Lower leg skin (tissue), 4 donors: ENCODE measurements at regions not wholly inside any gene's neighbourhood (a gene's known extent, or its start where the extent isn't known, plus 50 kb on each side); places are given as distances from the start of the nearest gene placed in this dataset.

Source experiments
- DNase-seq, 2 donors: peaks; one replicate each; pipeline ENCODE4 v3.0.0-alpha.2; 2019; ENCODE audit warnings: low spot score in 2 of 2
- H3K4me3 ChIP-seq: fragments of 200-600 bp; sonication (generic); 2 replicates; pipeline ENCODE4 v1.5.1; 2017; ENCODE audit warnings: mild to moderate bottlenecking, low read depth; ENCODE audit not compliant: poor library complexity, severe bottlenecking
- CTCF ChIP-seq, 3 donors: fragments of 450-650 bp; IDR thresholded peaks; one replicate each; pipeline ENCODE4 v1.5.1; 2016; ENCODE audit warnings: antibody characterized with exemption in 3 of 3, mild to moderate bottlenecking in 3 of 3, moderate library complexity in 2 of 3
- POLR2A ChIP-seq, 2 donors: fragments of 450-650 bp; IDR thresholded peaks; one replicate each; pipeline ENCODE4 v1.6.1; 2016 to 2017; ENCODE audit warnings: antibody characterized with exemption in 2 of 2, mild to moderate bottlenecking in 1 of 2, moderate library complexity in 1 of 2
- WGBS, 2 donors: methylation state at CpG; one replicate each; pipeline ENCODE4 v1.1.5; 2018; 5-methylcytosine and 5-hydroxymethylcytosine counted together
- intact Hi-C: fragments of 100-400 bp; cut with DNase I; formaldehyde crosslinking; loops from one replicate; pipeline ENCODE4 v1.15.0; 2023; ENCODE audit warnings: low total_unique reads

GRCh38 chr15:62360332-62361097 is 195.4 kb upstream of the C2CD4B start:
- 67 to 71% methylated on average over 11 of the region's 11 CpGs for WGBS, 2 donors
- TF ChIP-seq CTCF (IDR thresholded peaks at IDR 0.05): no peak
- no peak for TF ChIP-seq POLR2A (IDR thresholded peaks at IDR 0.05)
- intact Hi-C loops: no loop called here
- no peak overlapping the region for H3K4me3 ChIP-seq
- no peak for DNase-seq

GRCh38 chr15:62362144-62362543 is 197.1 kb upstream of the C2CD4B start:
- peak in 1 of 2 donors; percentile 76 for DNase-seq
- H3K4me3 ChIP-seq: no peak overlapping the region
- TF ChIP-seq POLR2A (IDR thresholded peaks at IDR 0.05) (no peak), CTCF (IDR thresholded peaks at IDR 0.05) (no peak)
- WGBS, 2 donors: 85 to 92% methylated on average over 20 of the region's 20 CpGs
- intact Hi-C loops: no loop called here

- intact Hi-C loops: no loop called here
- H3K4me3 ChIP-seq: no peak overlapping the region
- no peak for TF ChIP-seq CTCF (IDR thresholded peaks at IDR 0.05)
- no peak for TF ChIP-seq POLR2A (IDR thresholded peaks at IDR 0.05)
- 45 to 51% methylated on average over 5 of the region's 5 CpGs for WGBS, 2 donors
- peak in 1 of 2 donors; percentile 21 for DNase-seq
Measured at GRCh38 chr15:62362608-62363007, 197.5 kb upstream of the C2CD4B start.

GRCh38 chr15:62363913-62364312 is 198.8 kb upstream of the C2CD4B start:
- DNase-seq: no peak
- no peak overlapping the region for H3K4me3 ChIP-seq
- intact Hi-C loops: no loop called here
- TF ChIP-seq POLR2A (IDR thresholded peaks at IDR 0.05) (no peak), CTCF (IDR thresholded peaks at IDR 0.05) (no peak)
- 78 to 90% methylated on average over 1 of the region's 1 CpG for WGBS, 2 donors

- TF ChIP-seq CTCF (IDR thresholded peaks at IDR 0.05) (no peak), POLR2A (IDR thresholded peaks at IDR 0.05) (no peak)
- intact Hi-C loops: no loop called here
- H3K4me3 ChIP-seq: no peak overlapping the region
- no peak for DNase-seq
- WGBS, 2 donors: 61 to 66% methylated on average over 4 of the region's 4 CpGs
Measured at GRCh38 chr15:62365795-62366442, 200.8 kb upstream of the C2CD4B start.
